RCC 7860 (cell line): ENCODE measurements at regions not wholly inside any gene's neighbourhood (a gene's known extent, or its start where the extent isn't known, plus 50 kb on each side); places are given as distances from the start of the nearest gene placed in this dataset.
"Not testable (repeated sequence)": the region's sequence is repeated elsewhere in the genome, so short reads cannot be mapped to it uniquely, and the experiment has no call there.

ENCODE experiments used
- DNase-seq: peaks from one replicate; pipeline ENCODE4 v3.0.0-alpha.2; 2015; ENCODE audit warnings: low spot score
- FAIRE-seq: peaks from 2 replicates; lab custom pipeline; 2012; peaks lifted over from hg19 to GRCh38; lab: Jason Lieb, UNC

DNA sequence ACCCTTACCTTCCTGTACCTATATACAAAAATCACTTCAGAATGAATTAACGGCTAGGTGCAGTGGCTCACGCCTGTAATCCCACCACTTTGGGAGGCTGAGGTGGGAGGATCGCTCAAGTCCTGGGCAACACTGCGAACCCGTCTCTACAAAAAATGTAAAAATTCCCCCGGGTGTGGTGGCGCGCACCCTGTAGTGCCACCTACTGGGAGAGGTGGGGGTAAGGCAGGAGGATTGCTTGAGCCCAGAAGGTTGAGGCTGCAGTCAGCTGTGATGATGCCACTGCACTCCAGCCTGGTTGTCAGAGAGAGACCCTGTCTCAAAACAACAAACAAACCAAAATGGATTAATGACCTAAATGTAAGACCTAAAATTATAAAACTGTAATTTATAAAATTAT is 307.6 kb downstream of the SPATA31A1 start:
- not testable (repeated sequence) for FAIRE-seq, DNase-seq

DNA sequence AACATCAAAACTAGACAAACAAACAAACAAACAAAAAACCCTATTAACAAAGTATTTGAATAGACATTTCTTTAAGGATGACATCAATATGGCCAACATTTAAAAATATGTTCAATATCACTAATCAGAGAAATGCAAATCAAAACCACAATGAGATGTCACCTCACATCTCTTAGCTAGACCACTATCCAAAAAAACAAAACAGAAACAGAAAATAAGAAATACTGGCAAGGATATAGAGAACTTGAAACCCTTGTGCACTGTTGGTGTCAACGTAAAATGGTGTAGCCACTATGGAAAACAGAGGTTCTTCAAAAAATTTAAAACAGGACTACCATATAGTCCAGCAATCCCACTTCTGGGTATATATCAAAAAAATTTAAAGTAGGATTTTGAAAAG is 308.2 kb downstream of the SPATA31A1 start:
- not testable (repeated sequence) for DNase-seq

DNA sequence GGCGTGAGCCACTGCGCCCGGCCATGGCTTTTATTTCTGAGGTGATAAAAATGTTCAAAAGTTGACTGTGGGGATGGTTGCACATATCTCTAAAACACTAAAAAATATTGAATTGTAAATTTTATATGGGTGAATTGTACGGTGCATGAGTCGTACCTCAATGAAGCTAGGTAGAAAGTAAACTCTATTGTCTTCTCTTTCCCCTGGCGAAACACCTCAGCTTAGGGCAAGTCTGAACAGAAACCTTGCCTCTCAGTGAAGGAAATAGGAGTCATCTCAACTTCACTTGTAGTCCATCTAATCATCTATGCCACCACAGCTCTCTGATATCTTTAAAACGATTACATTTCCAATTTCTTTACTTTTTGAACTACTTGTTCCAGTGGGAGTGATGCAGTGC is 309.6 kb downstream of the SPATA31A1 start:
- DNase-seq, FAIRE-seq: not testable (repeated sequence)

More for the DNA sequence above, 308.2 kb downstream of the SPATA31A1 start:
- not testable (repeated sequence) for FAIRE-seq

DNA sequence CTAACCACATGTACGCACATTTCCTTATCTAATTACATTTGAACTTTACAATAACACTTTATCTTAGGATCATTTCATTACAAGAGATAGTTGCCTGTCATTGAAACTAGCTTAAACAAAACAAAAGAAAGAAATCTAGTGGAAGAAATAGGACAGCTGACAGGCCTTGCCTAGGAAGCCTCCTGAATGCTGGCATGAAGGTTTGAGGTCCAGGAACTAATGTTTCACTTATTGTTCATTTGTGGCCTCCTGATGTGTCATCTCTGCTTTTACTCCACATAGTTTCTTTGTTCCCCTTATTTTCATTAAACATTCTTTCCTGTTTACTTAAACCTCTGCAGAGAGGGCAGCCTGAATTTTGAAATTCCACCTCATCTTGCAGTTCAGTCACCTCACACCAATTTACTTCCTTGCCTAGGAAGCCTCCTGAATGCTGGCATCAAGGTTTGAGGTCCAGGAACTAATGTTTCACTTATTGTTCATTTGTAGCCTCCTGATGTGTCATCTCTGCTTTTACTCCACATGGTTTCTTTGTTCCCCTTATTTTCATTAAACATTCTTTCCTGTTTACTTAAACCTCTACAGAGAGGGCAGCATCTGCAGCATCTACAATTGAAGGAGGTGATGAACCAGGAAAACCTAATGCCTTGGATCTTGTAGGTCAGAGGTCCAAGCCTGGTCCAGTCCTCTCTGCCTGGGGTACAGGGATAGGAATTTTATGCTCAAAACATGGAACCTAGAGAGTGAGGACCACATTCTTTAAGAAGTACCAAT is 319.2 kb downstream of the SPATA31A1 start:
- FAIRE-seq, DNase-seq: not testable (repeated sequence)

DNA sequence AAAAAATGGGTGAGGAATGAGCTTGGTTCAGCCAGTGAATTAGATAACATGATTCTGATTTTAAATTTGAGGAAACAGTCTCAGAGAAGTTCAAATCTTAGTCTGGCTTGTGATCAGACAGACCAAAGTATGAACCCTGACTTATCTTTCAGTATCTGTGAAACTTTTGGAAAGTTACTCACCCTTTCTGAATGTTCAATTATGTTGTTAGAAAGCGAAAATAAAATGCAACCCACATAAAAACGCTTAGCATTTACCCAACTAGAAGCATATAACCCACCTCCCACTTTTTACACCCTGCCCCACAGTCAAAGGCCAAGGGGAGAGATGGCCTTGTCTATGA is 319.7 kb downstream of the SPATA31A1 start:
- DNase-seq, FAIRE-seq: not testable (repeated sequence)

DNA sequence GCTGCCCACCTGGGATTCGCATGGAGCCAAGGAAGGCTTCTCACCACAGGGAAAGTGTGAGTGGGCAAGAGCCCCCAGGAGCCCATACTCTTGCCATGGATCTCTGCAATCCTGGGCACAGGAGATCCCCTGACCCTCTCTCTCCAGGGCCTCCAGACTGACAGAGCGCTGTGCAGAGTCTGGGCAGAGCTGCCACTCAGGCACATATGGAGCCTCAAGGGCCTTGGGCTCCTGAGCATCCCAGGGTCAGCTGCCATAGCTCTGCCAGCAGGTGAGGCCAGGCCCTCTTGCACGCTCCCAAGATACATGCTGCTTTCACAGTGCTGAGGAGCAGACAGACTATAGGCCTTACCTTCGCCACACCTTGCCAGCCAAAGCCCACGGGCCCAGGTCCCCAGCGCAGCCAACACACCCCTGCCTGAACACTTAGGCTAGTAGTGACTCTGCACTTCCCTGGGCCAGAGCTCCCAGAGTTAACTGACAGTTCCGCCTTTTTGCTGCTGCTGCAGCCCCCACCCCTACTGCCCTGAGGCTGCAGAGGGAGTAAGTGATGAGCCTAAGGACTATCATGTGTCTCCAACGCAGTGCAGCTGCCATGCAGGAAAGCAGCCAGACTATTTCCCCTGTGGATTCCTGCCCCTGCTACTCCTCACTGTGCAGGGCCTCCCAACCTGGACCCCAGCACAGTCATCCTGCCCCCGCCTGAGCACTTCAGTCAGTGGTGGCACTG is 323.2 kb downstream of the SPATA31A1 start:
- not testable (repeated sequence) for FAIRE-seq, DNase-seq

DNA sequence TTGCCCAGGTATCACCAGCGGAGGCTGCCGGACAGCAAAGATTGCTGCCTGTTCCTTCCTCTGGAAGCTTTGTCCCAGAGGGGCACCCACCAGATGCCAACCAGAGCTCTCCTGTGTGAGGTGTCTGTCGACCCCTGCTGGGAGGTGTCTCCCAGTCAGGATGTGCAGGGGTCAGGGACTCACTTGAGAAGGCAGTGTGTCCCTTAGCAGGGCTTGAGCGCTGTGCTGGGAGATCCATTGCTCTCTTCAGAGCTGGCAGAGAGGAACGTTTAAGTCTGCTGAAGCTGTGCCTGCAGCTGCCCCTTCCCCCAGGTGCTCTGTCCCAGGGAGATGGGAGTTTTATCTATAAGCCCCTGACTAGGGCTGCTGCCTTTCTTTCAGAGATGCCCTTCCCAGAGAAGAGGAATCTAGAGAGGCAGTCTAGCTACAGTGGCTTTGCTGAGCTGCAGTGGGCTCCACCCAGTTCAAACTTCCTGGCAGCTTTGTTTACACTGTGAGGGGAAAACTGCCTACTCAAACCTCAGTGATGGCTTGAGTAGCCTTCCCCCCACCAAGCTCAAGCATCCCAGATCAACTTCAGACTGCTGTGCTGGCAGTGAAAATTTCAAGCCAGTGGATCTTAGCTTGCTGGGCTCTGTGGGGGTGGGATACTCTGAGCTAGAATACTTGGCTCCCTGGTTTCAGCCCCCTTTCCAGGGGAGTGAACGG is 325.4 kb downstream of the SPATA31A1 start:
- DNase-seq, FAIRE-seq: not testable (repeated sequence)

DNA sequence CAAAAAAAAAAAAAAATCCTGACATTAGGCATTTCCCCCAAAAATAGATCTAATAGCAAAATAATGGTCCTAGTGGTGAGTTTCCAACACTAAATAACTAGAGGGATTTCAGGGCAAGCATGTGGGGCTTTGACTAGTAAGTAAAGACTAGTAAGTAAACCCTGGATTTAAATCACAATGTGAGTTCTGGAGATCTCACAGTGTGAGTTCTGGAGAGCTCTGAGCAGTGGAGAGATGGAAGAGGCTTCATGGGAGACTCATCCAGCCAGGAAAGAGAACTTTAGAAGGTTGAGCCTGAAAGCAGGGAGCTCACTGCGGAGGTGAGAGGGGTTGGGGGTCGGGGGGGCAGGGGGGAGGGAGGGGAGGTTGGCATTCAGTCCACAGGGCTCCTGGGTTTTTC is 373.4 kb downstream of the SPATA31A1 start:
- DNase-seq, FAIRE-seq: not testable (repeated sequence)

DNA sequence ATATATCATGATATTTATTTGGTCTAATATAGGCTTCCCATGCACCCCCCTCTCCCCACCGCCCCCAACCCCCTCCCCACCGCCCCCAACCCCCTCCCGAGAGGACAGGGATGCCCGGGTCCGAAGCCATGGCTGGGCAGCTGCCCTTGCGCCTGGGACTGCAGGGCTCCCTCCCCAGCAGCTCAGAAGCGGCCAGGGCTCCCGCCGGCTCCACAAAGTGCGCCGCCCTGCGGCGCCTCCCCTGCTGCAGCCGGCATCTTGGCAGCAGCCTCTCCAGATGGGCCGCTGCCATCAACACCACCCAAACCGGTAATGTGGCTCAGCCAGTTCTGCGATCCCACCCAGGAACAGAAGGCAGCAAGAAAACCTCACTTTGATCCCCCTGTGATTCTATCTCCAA is 389.4 kb downstream of the SPATA31A1 start:
- not testable (repeated sequence) for FAIRE-seq, DNase-seq

DNA sequence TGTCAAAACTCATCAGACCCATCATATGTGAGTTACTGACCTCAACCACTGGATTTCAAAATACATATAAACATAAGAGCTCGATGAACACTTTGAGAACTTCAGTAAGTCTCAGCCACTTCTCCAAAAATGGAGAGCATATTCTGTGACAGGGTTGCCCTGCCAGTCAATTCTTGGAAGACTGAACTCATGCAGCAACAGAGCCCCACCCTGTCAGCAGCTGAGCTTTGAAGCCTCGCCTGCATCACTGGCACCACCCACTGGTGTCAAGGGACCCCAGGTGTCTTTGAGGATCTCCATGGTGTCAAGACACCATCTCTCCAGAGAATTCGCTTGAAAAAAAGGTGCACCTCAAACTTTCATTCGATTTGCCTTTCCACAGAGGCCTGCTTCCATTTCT is 420.1 kb downstream of the SPATA31A1 start:
- not testable (repeated sequence) for DNase-seq

DNA sequence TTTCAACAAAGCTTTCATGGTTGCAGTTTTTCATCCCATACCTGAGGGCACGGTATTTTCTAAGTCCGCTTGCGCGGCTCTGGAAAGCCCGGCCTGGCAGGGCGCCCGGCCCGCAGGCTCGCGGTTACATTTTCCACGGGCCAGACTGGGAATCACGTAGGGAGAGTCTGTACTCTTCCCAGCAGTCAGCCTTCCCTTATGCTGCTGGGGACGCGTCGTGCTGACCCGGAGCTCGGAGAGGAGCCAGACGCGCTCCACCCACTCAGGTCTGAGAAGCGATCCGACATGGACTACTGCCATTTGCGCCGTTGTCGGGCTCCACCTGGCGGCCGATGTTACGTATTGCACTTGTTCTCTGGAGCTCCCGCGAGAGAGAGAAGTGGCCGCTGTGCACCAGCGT is 435.9 kb downstream of the SPATA31A1 start:
- peak; percentile 72 for FAIRE-seq
- DNase-seq, result not testable (repeated sequence)

More for the DNA sequence above, 420.1 kb downstream of the SPATA31A1 start:
- not testable (repeated sequence) for FAIRE-seq

DNA sequence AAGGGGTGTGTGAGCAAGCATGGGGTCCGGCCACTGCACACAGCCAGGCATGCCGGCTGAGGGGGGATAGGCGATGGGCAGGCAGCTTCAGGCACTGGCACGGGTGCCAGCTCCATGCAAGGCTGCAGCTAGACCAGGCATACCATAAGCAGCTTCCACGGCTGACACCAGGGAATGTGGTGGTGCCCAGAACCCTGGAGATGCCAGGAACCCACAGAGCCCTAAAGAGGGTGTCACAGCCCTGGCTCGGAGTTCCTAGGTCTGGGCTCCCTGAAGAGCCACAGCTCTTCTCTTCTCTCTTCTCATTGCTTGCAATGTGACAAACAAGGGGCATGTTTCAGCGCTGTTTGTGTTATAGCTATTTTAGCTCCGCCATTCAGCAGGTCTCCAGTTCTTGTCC is 442.5 kb downstream of the SPATA31A1 start:
- DNase-seq, FAIRE-seq: not testable (repeated sequence)

DNA sequence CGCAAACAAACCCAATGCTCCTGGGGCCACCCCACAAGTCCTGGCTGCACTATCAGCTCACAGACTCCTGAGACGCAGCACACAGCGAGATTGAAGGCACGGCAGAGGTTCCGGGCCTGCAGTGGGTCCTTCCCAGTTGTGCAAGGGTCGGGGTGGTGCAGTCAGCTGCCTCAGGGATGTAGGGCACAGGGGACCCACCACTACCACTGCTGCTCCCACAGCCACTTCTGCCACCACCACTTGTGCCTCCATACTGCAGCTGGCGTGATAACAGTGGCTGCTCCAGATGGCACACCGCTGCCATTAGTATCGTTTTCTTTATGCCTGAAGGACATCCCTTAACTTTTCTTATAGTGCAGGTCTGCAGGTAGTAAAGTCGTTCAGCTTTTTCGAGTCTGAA is 443.8 kb downstream of the SPATA31A1 start:
- not testable (repeated sequence) for FAIRE-seq

DNA sequence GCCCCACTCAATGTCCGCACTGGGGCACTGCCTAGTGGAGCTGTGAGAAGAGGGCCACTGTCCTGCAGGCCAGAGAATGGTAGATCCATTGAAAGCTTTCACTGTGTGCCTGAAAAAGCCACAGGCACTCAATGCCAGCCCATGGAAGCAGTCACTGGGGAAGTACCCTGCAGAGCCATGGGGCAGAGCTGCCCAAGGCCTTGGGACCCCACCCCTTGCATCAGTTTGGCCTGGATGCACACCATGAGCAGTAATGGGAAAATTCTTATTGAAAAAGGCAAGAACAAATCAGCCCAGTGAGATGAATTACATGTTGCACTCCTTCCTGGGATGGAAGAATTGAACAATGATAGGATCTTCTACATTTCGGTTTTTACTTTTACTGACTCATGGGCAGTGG is 447.1 kb downstream of the SPATA31A1 start:
- DNase-seq, FAIRE-seq: not testable (repeated sequence)

More for the DNA sequence above, 443.8 kb downstream of the SPATA31A1 start:
- not testable (repeated sequence) for DNase-seq

DNA sequence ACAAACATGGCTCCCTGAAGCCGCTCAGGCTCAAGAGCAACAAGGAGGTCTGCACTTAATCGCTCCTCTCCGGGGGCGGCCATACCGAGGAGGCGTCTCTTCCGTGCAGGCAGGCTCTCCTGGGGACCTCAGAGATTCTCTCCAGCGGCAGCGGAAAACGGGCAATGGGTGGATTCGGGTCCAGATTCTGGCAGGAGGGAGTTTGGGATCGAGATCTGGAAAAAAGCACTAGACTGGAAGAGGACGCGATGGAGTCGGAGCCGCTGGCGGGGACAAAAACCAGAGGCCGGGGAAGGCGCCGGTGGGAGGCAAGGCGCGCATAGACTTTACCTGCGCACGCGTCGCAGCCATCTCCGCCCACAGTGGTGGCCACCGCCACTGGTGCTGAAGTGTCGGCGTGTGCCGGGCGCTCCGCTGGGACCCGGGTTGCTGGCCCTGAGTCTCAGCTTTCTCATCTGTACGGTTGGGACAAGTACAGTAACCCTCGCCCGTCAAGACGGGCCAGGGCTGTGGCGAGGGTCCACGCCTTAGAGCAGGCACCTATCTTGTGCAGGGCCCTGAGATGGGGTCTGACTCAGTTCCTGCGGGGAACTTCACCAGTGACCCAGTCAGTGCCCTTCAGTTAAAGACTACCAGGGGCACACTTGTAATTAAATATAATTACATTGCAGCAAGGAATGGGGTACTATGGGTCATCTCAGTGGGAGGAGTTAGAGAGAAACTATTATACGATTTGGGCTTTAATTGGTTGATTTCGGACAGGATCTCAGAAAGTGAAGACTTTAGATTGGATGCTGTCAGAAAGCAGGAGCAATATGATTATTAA is 454.1 kb downstream of the SPATA31A1 start:
- peak; percentile 4 for DNase-seq
- FAIRE-seq, result not testable (repeated sequence)

DNA sequence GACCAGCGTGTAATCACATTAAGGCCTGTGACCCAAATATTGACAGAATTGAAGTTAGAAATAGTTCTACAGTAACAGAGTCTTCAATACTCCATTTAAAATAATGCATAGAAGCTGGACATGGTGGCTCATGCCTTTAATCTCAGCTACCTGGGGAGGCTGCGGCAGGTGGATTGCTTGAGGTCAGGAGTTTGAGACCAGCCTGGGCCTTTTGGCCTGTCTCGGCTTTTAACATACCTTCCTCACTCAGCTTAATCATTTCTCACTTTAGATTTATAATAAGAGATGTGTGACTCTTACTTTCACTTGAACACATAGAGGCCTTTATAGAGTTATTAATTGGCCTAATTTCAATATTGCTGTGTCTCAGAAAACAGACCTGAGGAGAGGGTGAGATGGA is 454.9 kb downstream of the SPATA31A1 start:
- FAIRE-seq, DNase-seq: not testable (repeated sequence)

DNA sequence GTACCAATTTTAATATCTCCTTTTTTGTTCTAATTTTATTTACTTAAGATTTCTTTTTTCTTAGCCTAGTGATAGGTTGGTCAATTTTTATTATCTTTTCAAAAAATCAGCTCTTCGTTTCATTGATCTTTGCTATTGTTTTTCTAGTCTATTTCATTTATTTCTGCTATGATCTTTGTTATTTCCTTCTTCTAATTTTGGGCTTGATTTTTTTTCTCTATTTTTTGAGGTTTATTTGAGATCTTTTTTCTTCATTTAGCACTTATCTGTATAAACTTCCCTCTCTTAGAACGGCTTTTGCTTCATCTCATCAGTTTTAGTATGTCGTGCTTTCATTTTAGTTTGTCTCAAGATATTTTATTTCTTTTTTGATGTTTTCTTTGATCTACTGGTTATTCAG is 456.1 kb downstream of the SPATA31A1 start:
- not testable (repeated sequence) for FAIRE-seq, DNase-seq

DNA sequence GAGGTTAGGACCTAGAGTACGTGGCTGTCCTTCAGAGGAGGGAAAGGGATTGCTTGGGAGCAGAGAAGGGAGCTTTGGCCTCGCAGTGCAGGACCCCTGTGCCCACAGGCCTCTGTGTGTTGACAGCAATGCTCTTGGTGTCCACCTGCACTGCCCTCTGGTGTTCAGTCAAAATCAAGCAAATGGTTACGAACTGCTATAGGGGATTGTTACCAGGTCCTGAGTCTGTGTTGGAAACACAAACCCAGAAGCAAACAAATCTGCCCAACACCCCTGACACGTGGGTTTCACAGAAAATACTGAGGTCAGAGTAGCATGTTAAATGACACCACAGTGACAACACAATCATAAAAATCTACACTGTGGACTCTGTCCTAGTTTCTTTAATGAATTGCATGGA is 473.0 kb downstream of the SPATA31A1 start:
- not testable (repeated sequence) for FAIRE-seq, DNase-seq
